ENCODE measurements at regions not wholly inside any gene's neighbourhood (a gene's known extent, or its start where the extent isn't known, plus 50 kb on each side); places are given as distances from the start of the nearest gene placed in this dataset.

DNA sequence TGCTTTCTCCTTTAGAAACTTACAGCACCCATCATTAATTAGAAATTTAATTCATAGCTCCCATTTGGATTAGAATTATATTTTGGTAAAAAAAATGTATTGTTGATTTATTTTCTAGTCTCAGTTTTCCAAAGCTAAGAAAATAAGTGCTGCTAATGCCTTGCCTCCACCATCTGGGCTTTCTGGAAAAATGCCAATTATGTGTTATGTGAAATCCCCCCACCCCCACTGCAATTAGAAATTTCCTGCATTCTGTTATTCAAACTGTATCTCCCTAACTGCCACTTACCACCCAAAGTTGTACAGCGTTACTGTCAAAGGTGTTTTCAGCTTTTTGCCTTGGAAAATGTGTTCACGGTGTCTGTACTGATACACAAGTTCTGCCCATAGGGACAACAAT, 617.2 kb upstream of the UBE2E2 start:
- no peak for DNase-seq (ENCODE audit: low read depth, low spot score)
- POLR2A ChIA-PET = no interaction called here
- no peak overlapping the region for H3K4me3 ChIP-seq (ENCODE audit: low read depth, low read length)
- TF ChIP-seq CTCF (IDR thresholded peaks at IDR 0.05; ENCODE audit: insufficient read depth, low read length, missing control alignments) = no peak
- CTCF ChIA-PET = no interaction called here

DNA sequence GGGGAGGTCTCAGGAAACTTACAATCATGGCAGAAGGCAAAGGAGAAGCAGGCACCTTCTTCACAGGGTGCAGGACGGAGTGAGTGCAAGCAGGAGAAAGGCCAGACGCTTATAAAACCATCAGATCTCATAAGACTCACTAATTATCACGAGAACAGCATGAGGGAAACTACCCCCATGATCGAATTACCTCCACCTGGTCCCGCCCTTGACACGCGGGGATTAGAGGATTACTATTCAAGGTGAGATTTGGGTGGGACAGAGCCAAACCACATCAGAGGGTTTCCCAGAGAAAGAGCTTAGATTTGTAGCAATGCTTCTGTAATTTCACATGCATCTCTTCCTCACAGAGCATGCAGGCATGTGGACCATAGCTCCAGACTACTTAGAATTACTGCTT, 615.7 kb upstream of the UBE2E2 start:
- DNase-seq (ENCODE audit: low read depth, low spot score) = no peak
- ChIA-PET POLR2A (no interaction called here), CTCF (no interaction called here)

DNA sequence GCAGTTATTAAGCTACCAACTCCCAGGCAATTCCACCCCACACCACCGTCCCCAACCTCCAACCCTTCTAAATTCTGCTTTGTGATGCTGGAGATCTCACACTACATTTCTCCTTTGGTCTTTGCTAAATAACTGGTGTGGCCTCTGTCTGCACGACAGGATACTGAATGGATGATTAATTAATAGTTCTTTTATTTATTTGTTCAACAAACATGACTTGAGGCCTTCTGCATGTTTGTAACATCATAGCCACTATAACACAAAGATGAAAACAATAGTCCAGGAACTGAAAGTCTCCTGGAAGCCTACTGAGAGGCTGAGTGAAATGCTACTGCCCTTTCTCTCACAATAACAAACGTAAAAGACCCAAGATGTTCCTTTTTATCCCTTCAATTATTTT, 609.5 kb upstream of the UBE2E2 start:
- no peak for TF ChIP-seq CTCF (IDR thresholded peaks at IDR 0.05; ENCODE audit: insufficient read depth, low read length, missing control alignments)
- CTCF ChIA-PET = no interaction called here

More for the DNA sequence above, 615.7 kb upstream of the UBE2E2 start:
- TF ChIP-seq CTCF (IDR thresholded peaks at IDR 0.05; ENCODE audit: insufficient read depth, low read length, missing control alignments) = no peak
- H3K4me3 ChIP-seq (ENCODE audit: low read depth, low read length) = no peak overlapping the region

GRCh38 chr3:22594990-22595389, 608.1 kb upstream of the UBE2E2 start:
- POLR2A ChIA-PET = no interaction called here
- H3K4me3 ChIP-seq (ENCODE audit: low read depth, low read length) = no peak overlapping the region
- CTCF ChIA-PET = no interaction called here
- no peak for DNase-seq (ENCODE audit: low read depth, low spot score)
- no peak for TF ChIP-seq CTCF (IDR thresholded peaks at IDR 0.05; ENCODE audit: insufficient read depth, low read length, missing control alignments)

More for the DNA sequence above, 609.5 kb upstream of the UBE2E2 start:
- no peak for DNase-seq (ENCODE audit: low read depth, low spot score)
- POLR2A ChIA-PET = no interaction called here
- H3K4me3 ChIP-seq (ENCODE audit: low read depth, low read length) = no peak overlapping the region

DNA sequence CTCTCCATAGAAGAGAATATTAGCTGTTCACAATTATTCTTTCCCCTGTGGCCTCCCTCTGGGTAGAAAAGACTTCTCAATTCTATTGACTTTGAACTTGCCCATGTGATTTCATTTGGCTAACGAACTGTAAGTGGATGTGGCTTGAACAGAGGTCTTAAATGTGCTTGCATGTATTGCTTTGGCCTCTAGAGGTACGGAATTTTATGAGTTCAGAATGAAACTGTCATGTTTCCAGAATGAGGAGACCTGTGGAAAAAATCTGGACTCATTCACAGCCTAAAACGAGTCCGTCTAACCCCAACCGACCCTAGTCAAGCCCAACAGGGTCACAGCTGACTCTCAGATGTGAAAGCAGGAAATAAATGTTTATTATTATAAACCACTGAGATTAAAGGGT, 596.7 kb upstream of the UBE2E2 start:
- ChIA-PET CTCF (no interaction called here), POLR2A (no interaction called here)

GRCh38 chr3:22606938-22607337, 596.2 kb upstream of the UBE2E2 start:
- ChIA-PET POLR2A (no interaction called here), CTCF (no interaction called here)
- H3K4me3 ChIP-seq (ENCODE audit: low read depth, low read length) = no peak overlapping the region
- TF ChIP-seq CTCF (IDR thresholded peaks at IDR 0.05; ENCODE audit: insufficient read depth, low read length, missing control alignments) = no peak
- no peak for DNase-seq (ENCODE audit: low read depth, low spot score)

More for the DNA sequence above, 596.7 kb upstream of the UBE2E2 start:
- no peak for TF ChIP-seq CTCF (IDR thresholded peaks at IDR 0.05; ENCODE audit: insufficient read depth, low read length, missing control alignments)
- no peak for DNase-seq (ENCODE audit: low read depth, low spot score)
- H3K4me3 ChIP-seq (ENCODE audit: low read depth, low read length) = no peak overlapping the region
